Osteoblast (primary cell): ENCODE measurements at regions not wholly inside any gene's neighbourhood (a gene's known extent, or its start where the extent isn't known, plus 50 kb on each side); places are given as distances from the start of the nearest gene placed in this dataset.

Experiments
- DNase-seq: peaks from one replicate; pipeline ENCODE4 v3.0.0; 2011; ENCODE audit warnings: low spot score, mixed read lengths; ENCODE audit not compliant: insufficient read length; ENCODE audit errors: missing footprints
- H2AFZ ChIP-seq: 2 replicates; pipeline ENCODE4 v1.6.0; 2011; ENCODE audit warnings: mild to moderate bottlenecking, low read length
- H3K27ac ChIP-seq: 2 replicates; pipeline ENCODE4 v1.5.1; 2011; ENCODE audit warnings: mild to moderate bottlenecking, low read depth, low read length, moderate library complexity
- H3K27me3 ChIP-seq: 2 replicates; pipeline ENCODE4 v1.6.0; 2012; ENCODE audit warnings: mild to moderate bottlenecking, control low read depth, inconsistent platforms, low read length, moderate library complexity; ENCODE audit not compliant: insufficient read depth
- H3K36me3 ChIP-seq: 2 replicates; pipeline ENCODE4 v1.5.1; 2011; ENCODE audit warnings: mild to moderate bottlenecking, low read length, control low read depth, moderate library complexity; ENCODE audit not compliant: insufficient read depth
- H3K4me1 ChIP-seq: 2 replicates; pipeline ENCODE4 v1.5.1; 2011; ENCODE audit warnings: mild to moderate bottlenecking, low read length, control low read depth, moderate library complexity; ENCODE audit not compliant: insufficient read depth
- H3K4me2 ChIP-seq: 2 replicates; pipeline ENCODE4 v1.6.0; 2011; ENCODE audit warnings: mild to moderate bottlenecking, low read length; ENCODE audit not compliant: insufficient read depth
- H3K4me3 ChIP-seq: fragments of 200-600 bp; sonication (generic); 3 replicates; pipeline ENCODE4 v1.5.1; 2012; ENCODE audit warnings: mild to moderate bottlenecking, low read length, inconsistent platforms; ENCODE audit not compliant: insufficient read depth
- H3K79me2 ChIP-seq: 2 replicates; pipeline ENCODE4 v1.6.0; 2012; ENCODE audit warnings: mild to moderate bottlenecking, low read length, control low read depth, inconsistent platforms; ENCODE audit not compliant: insufficient read depth
- H3K9me3 ChIP-seq: 2 replicates; pipeline ENCODE4 v1.5.1; 2011; ENCODE audit warnings: low read depth, low read length, control low read depth
- H4K20me1 ChIP-seq: 2 replicates; pipeline ENCODE4 v1.6.0; 2012; ENCODE audit warnings: mild to moderate bottlenecking, low read length, control low read depth; ENCODE audit not compliant: insufficient read depth
- CTCF ChIP-seq: IDR thresholded peaks from 2 replicates; pipeline ENCODE4 v1.5.1; 2011; ENCODE audit warnings: mild to moderate bottlenecking, low read depth, low read length, moderate library complexity; ENCODE audit errors: extremely low read depth

- H3K79me2 ChIP-seq: no peaks in the 10 kb centered on the region
- H4K20me1 ChIP-seq: no peaks in the 10 kb centered on the region
- H3K4me3 ChIP-seq: no peak overlapping the region
- no peak overlapping the region for H3K4me2 ChIP-seq
- H2AFZ ChIP-seq: no peak overlapping the region
- no peak for TF ChIP-seq CTCF
- H3K27me3 ChIP-seq: peaks cover 39% of the 10 kb centered on the region
- H3K27ac ChIP-seq: no peak overlapping the region
- no peaks in the 10 kb centered on the region for H3K36me3 ChIP-seq
- DNase-seq: no peak
- no peaks in the 10 kb centered on the region for H3K4me1 ChIP-seq
- no peaks in the 10 kb centered on the region for H3K9me3 ChIP-seq
Observed at GRCh38 chr9:131791542-131792254, 51.8 kb upstream of the RAPGEF1 start.
